K562 (cell line): ENCODE measurements at regions not wholly inside any gene's neighbourhood (a gene's known extent, or its start where the extent isn't known, plus 50 kb on each side); places are given as distances from the start of the nearest gene placed in this dataset.
A peak's percentile ranks its signal among the peaks of the same experiment; 100 is the strongest.

Experiments used
- AFF4 ChIP-seq: sonication (generic); formaldehyde crosslinking; IDR thresholded peaks from 2 replicates; pipeline ENCODE4 v1.8.0; 2023; ENCODE audit warnings: mild to moderate bottlenecking, missing genetic modification reagents
- BRD4 ChIP-seq: fragments of 200-600 bp; sonication (generic); IDR thresholded peaks from 2 replicates; pipeline ENCODE4 v1.6.1; 2017; ENCODE audit warnings: inconsistent platforms
- CBX1 ChIP-seq: sonication (generic); IDR thresholded peaks from 2 replicates; pipeline ENCODE4 v1.6.1; 2016; ENCODE audit warnings: antibody characterized with exemption, low read depth, mild to moderate bottlenecking
- DMBX1 ChIP-seq: fragments of 250-450 bp; sonication (Bioruptor Pico); IDR thresholded peaks from 2 replicates; pipeline ENCODE4 v1.8.0; 2022; ENCODE audit warnings: inconsistent platforms, mild to moderate bottlenecking, moderate library complexity, borderline replicate concordance
- ELF2 ChIP-seq: fragments of 250-450 bp; sonication (Bioruptor Pico); IDR thresholded peaks from 2 replicates; pipeline ENCODE4 v1.5.0; 2021; ENCODE audit warnings: mild to moderate bottlenecking
- ESRRB ChIP-seq: fragments of 250-450 bp; sonication (Bioruptor Pico); IDR thresholded peaks from 2 replicates; pipeline ENCODE4 v1.5.0; 2020; ENCODE audit warnings: mild to moderate bottlenecking, moderate library complexity, borderline replicate concordance
- FOXJ2 ChIP-seq: fragments of 200-800 bp; sonication (Bioruptor generic); IDR thresholded peaks from 2 replicates; pipeline ENCODE4 v1.6.1; 2016; ENCODE audit warnings: missing genetic modification characterization, missing compliant biosample characterization
- FOXK2 ChIP-seq, 2 experiments: fragments of 450-650 bp; IDR thresholded peaks in 1 of 2; conservative IDR thresholded peaks in 1 of 2; 2 replicates each; pipeline ENCODE4 v1.6.1; 2016; ENCODE audit warnings: low read depth in 2 of 2, mild to moderate bottlenecking in 1 of 2
- HNRNPH1 ChIP-seq: fragments of 200-400 bp; formaldehyde crosslinking; optimal IDR thresholded peaks from 2 replicates; pipeline ENCODE3; 2017; ENCODE audit warnings: low read depth, mild to moderate bottlenecking, low read length, moderate library complexity
- ILK ChIP-seq: fragments of 450-650 bp; IDR thresholded peaks from 2 replicates; pipeline ENCODE4 v1.6.1; 2016; ENCODE audit warnings: missing genetic modification characterization, low read depth, mild to moderate bottlenecking, missing compliant biosample characterization, moderate library complexity, borderline replicate concordance
- L3MBTL2 ChIP-seq: fragments of 450-650 bp; IDR thresholded peaks from 2 replicates; pipeline ENCODE4 v1.6.1; 2016; ENCODE audit warnings: mild to moderate bottlenecking, moderate library complexity
- MYC ChIP-seq, 2 experiments: fragments of 250-450 bp in 1 of 2; sonication (Bioruptor Pico) in 1 of 2; IDR thresholded peaks; 2 replicates each; pipeline versions ENCODE4 v1.5.1 to v1.6.1; 2012 to 2021; ENCODE audit warnings: low read depth in 2 of 2, borderline replicate concordance in 1 of 2, improper control_type of control experiment in 1 of 2, low read length in 1 of 2, mild to moderate bottlenecking in 1 of 2, moderate library complexity in 1 of 2
- NFIC ChIP-seq: fragments of 450-650 bp; IDR thresholded peaks from 2 replicates; pipeline ENCODE4 v1.6.1; 2017; ENCODE audit warnings: mild to moderate bottlenecking, inconsistent platforms
- NFIX ChIP-seq: fragments of 250-450 bp; sonication (Bioruptor Pico); IDR thresholded peaks from 2 replicates; pipeline ENCODE4 v1.4.0; 2020; ENCODE audit warnings: low read depth, mild to moderate bottlenecking, moderate library complexity
- NUFIP1 ChIP-seq: fragments of 450-650 bp; IDR thresholded peaks from 2 replicates; pipeline ENCODE4 v1.6.1; 2018; ENCODE audit not compliant: partially characterized antibody
- PCBP2 ChIP-seq: fragments of 200-400 bp; formaldehyde crosslinking; IDR thresholded peaks from 2 replicates; pipeline ENCODE4 v1.6.1; 2018; ENCODE audit warnings: low read length, low read depth, mild to moderate bottlenecking, moderate library complexity; ENCODE audit not compliant: poor library complexity, severe bottlenecking
- PHTF2 ChIP-seq: fragments of 250-450 bp; sonication (Bioruptor Pico); IDR thresholded peaks from 2 replicates; pipeline ENCODE4 v1.5.0; 2021; ENCODE audit warnings: mild to moderate bottlenecking
- U2AF2 ChIP-seq: fragments of 200-400 bp; formaldehyde crosslinking; optimal IDR thresholded peaks from 2 replicates; pipeline ENCODE3; 2017; ENCODE audit warnings: low read depth, mild to moderate bottlenecking, low read length
- UBTF ChIP-seq, 2 experiments: IDR thresholded peaks; 2 replicates each; pipeline ENCODE4 v1.6.1; 2012; ENCODE audit warnings: improper control_type of control experiment in 2 of 2, low read depth in 2 of 2, low read length in 2 of 2, borderline replicate concordance in 1 of 2
- ZFX ChIP-seq: sonication (generic); formaldehyde crosslinking; IDR thresholded peaks from 2 replicates; pipeline ENCODE4 v1.8.0; 2022; ENCODE audit warnings: mild to moderate bottlenecking, missing genetic modification reagents, moderate library complexity

GRCh38 chr6:14804785-14805210 lies 441.1 kb upstream of the JARID2 start (continued):
- TF ChIP-seq CBX1 (no peak), NFIX (CRISPR knock-in tag) (peak; percentile 34; the same call in 1 of the 2 replicates), NFIC (peak; percentile 95), L3MBTL2 (peak; percentile 70), ELF2 (CRISPR knock-in tag) (no peak), U2AF2 (no peak), FOXJ2 (tag) (no peak), DMBX1 (no peak), ESRRB (CRISPR knock-in tag) (no peak), FOXK2 (conservative IDR thresholded peaks at IDR 0.05 in 1 of 2, IDR thresholded peaks at IDR 0.05 in 1 of 2; ENCODE audit: low read depth in 2 of 2) (no peak), AFF4 (no peak), NUFIP1 (no peak), UBTF (IDR thresholded peaks at IDR 0.05; ENCODE audit: borderline replicate concordance in 1 of 2, low read depth in 2 of 2, low read length in 2 of 2) (no peak), HNRNPH1 (no peak), PHTF2 (CRISPR knock-in tag) (no peak), ILK (tag) (no peak), ZFX (CRISPR knock-in tag) (no peak), MYC (IDR thresholded peaks at IDR 0.05; ENCODE audit: low read depth, low read length) (0 out of 2 replicates have a peak, but pooled peaks have one; percentile 7), MYC (CRISPR knock-in tag; IDR thresholded peaks at IDR 0.05; ENCODE audit: borderline replicate concordance, low read depth) (no peak), PCBP2 (no peak), BRD4 (no peak)
